ENCODE measurements at regions not wholly inside any gene's neighbourhood (a gene's known extent, or its start where the extent isn't known, plus 50 kb on each side); places are given as distances from the start of the nearest gene placed in this dataset.
A peak's percentile ranks its signal among the peaks of the same experiment; 100 is the strongest.
"Not testable (repeated sequence)": the region's sequence is repeated elsewhere in the genome, so short reads cannot be mapped to it uniquely, and the experiment has no call there.

GRCh38 chr15:77910030-77910911 lies 167.2 kb downstream of the TBC1D2B start:
- intact Hi-C loops (cut with DNase I): not testable (repeated sequence)
- DNase-seq: peak in 9 of 10 donors; percentile 46 to 95 (median 62)

- peak in 2 of 10 donors; percentile 42 to 72 for DNase-seq
- intact Hi-C loops (cut with DNase I): no loop called here
These were observed 168.2 kb downstream of the TBC1D2B start for GRCh38 chr15:77909182-77909940.

GRCh38 chr15:77908752-77909111 lies 168.8 kb downstream of the TBC1D2B start:
- intact Hi-C loops (cut with DNase I): not testable (repeated sequence)
- peak in 1 of 10 donors; percentile 9 for DNase-seq

- DNase-seq: peak in 2 of 10 donors; percentile 78 to 86
- intact Hi-C loops (cut with DNase I): no loop called here
These were observed 169.4 kb downstream of the TBC1D2B start for GRCh38 chr15:77907824-77908751.

- intact Hi-C loops (cut with DNase I): not testable (repeated sequence)
- DNase-seq: peak in 1 of 10 donors; percentile 14
These were observed 171.2 kb downstream of the TBC1D2B start for GRCh38 chr15:77906062-77906990.

- intact Hi-C loops (cut with DNase I): no loop called here
- DNase-seq: peak in 1 of 10 donors; percentile 61
These were observed 172.1 kb downstream of the TBC1D2B start for GRCh38 chr15:77905301-77905920.

GRCh38 chr15:77904901-77905300 lies 172.6 kb downstream of the TBC1D2B start:
- peak in 1 of 10 donors; percentile 58 for DNase-seq
- intact Hi-C loops (cut with DNase I): no loop called here

GRCh38 chr15:77904436-77904821 lies 173.1 kb downstream of the TBC1D2B start:
- DNase-seq: no peak
- intact Hi-C loops (cut with DNase I): no loop called here

GRCh38 chr15:77903761-77904435 lies 173.6 kb downstream of the TBC1D2B start:
- intact Hi-C loops (cut with DNase I): not testable (repeated sequence)

GRCh38 chr15:77902921-77903760 lies 174.4 kb downstream of the TBC1D2B start:
- peak in 3 of 10 donors; percentile 14 to 85 (median 21) for DNase-seq
- intact Hi-C loops (cut with DNase I): not testable (repeated sequence)

More at GRCh38 chr15:77903761-77904435, 173.6 kb downstream of the TBC1D2B start:
- DNase-seq: peak in 1 of 10 donors; percentile 82

GRCh38 chr15:77901921-77902750 lies 175.4 kb downstream of the TBC1D2B start:
- DNase-seq: peak in 2 of 10 donors; percentile 26 to 45
- intact Hi-C loops (cut with DNase I): no loop called here

GRCh38 chr15:77901251-77901881 lies 176.1 kb downstream of the TBC1D2B start:
- peak in 3 of 10 donors; percentile 41 to 85 (median 50) for DNase-seq
- intact Hi-C loops (cut with DNase I): no loop called here

GRCh38 chr15:77900331-77900963 lies 177.1 kb downstream of the TBC1D2B start:
- intact Hi-C loops (cut with DNase I): not testable (repeated sequence)
- DNase-seq: peak in 3 of 10 donors; percentile 52 to 61 (median 53)

GRCh38 chr15:77899776-77900175 lies 177.7 kb downstream of the TBC1D2B start:
- intact Hi-C loops (cut with DNase I): not testable (repeated sequence)
- DNase-seq: peak in 3 of 10 donors; percentile 42 to 78 (median 50)
